Colon (tissue), 2 donors: ENCODE measurements at regions not wholly inside any gene's neighbourhood (a gene's known extent, or its start where the extent isn't known, plus 50 kb on each side); places are given as distances from the start of the nearest gene placed in this dataset.

Experiments used
- FAIRE-seq: peaks from 2 replicates; lab custom pipeline; 2012; peaks lifted over from hg19 to GRCh38; lab: Jason Lieb, UNC
- donor health status: control.
- donor health status: control.

DNA sequence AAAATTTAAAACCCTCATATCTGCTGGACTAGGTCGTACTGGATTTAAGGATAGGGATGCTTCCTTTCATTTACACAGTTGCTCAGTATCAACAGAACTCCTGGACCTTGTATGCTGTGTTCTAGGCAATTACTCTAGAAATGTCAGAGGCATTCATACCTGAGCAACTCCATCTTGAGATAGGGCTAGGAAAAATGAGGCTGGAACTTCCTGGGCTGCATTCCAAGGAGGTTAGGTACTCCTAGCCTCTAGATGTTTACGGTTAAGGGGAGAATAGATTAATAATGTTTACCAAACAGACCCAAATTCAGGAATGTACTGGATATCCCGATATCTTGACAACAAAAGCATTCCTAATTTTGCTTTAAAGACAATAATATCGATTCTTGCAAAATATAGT lies 84.7 kb upstream of the NLGN4X start:
- FAIRE-seq = no peak

DNA sequence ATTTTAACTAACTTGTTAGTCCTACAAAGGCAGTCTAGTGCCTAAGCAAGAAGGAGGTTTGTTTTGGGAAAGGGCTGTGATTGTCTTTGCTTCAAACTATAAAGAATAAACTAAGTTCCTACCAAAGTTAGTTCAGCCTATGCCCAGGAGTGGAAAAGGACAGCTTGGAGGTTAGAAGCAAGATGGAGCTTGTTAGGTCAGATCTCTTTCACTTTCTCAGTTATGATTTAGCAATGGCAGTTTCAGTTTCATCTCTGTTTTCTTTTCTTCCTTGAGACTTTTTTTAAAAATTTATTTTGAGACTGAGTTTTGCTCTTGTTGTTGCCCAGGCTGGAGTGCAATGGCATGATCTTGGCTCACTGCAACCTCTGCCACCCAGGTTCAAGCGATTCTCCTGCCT lies 82.9 kb upstream of the NLGN4X start:
- no peak for FAIRE-seq

DNA sequence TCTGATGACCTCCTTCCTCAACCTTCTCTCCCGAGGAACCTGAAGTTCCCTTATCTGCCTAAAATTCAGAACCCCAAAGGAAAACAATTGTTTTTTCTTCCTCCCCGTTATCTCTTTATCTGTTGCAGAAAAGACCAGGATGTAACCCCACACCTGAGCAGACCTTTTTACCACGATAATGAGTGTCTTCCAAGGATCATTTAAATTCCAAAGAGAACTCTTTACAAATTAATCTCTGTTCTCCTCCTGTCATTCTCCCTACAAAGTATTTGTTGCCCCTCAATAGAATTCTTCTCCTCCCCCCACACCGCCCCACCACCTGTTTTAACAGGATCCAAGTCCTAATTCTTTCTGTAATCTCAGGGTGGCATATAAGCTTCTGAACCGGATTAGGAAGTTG lies 78.5 kb upstream of the NLGN4X start:
- no peak for FAIRE-seq

DNA sequence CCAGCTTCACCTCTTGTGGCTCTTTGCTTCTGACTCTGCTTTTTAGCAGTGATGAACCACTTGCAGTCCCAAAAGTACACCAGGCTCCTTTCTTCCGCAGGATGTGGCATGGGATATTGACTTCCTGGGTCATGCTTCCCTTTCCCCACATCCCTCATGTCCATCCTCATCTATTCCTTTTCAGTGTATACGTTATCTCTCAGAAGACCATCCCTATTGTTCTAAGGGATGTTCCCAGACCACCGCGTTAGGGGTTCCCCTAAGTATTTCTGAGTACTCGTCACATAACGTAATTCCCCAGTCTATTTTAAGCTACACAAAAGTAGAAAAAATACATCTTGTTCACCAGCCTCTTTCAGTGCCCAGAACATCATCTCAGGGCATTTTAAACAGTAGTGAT lies 71.1 kb upstream of the NLGN4X start:
- FAIRE-seq = no peak

DNA sequence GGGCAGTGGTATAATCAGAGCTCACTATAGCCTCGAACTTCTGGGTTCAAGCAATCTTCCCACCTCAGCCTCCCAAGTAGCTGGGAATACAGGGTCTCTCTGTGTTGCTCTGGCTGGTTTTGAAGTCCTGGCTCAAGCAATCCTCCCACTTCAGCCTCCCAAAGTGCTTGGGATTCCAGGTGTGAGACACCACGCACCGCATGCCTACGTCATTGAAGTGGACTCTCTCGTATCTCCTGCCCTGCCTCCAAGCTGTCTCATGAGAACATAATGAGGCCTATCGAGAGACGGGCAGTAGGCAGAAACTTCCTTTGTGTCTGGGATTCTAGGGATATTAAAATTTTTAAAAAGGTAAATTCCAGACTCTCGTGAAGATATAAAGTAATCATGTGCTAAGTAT lies 65.0 kb upstream of the NLGN4X start:
- FAIRE-seq = no peak

DNA sequence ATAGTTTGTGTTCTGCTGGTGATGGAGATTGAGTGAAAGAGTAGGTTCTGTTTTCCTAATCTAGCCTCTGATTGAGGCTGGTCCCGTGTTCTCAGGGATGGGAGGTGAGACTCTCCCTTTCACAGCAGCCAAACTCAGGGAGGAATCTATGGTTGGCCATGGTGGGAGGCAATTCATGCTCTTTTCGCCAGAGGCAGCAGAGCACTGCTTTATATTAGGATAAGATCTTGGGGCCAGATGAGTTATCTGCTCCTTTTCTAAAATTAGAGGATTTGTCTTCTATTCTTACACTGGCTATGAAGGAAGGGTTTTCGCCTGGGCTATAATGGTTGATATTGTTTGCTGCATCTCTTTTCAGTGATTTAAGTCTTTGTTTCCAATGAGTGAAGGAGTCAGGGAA lies 63.9 kb upstream of the NLGN4X start:
- FAIRE-seq = no peak

DNA sequence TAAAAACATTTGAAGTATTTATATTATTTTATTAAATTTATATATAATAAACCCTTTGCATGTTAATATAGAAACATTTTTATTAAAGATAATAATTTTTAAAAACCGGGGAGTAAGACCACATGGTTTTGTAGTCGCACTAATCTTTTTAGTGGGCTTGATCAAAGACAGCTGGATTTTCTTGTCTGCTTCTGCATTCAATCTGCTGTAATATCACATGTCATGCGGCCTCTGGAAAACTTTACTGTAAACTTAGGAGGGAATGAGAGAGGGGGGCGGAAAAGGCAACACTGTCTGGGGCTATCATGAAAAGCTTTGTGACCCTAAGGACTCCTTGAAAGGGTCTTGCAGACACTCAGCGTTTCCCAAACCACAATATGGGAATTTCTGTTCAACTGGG lies 62.8 kb upstream of the NLGN4X start:
- FAIRE-seq = peak; percentile 73

DNA sequence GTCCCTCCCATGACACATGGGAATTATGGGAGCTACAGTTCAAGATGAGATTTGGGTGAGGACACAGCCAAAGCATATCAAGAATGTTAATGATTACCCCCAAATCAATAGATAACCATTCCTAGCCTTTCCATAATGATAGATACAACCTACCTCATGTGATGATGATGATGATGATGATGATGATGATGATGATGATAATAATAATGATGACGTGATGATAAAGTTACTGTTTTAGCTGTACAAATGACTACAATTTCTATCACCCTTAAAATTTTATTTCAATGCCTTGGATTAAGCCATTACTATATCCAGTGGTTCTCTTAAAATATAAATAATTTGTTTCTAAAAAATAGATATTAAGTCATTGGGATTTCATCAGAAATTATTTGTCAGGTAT lies 55.2 kb upstream of the NLGN4X start:
- no peak for FAIRE-seq

DNA sequence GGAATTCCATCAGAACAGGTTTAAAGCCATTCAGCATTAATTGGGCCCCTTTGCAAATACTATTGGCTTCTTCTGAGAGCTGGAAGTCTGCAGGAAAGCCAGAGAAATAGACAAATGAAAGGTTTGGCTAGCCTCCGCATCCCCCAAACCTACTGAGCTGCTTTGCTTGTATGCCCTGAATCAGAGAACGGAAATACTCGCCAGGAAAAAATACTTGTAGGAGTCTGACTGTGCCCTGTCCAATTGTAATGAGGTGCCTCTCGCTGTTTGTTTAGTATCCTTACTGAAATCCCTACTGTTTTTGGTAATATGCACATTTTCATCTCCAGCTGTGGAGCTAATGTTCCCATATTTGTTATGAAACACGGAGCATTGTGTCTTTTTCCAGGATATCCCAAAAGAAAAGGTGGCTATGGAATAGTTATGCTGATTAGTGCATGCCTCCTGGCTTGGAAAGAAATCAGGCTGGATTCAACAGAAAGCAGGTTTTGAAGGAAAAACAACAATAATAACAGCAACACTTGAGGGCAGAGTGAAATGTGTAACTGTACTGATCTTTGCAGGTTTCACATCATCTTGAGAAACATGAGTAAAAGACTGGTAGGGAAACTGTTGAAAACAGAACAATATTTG lies 50.7 kb upstream of the NLGN4X start:
- FAIRE-seq = no peak
